Osteoblast (primary cell): ENCODE measurements at regions not wholly inside any gene's neighbourhood (a gene's known extent, or its start where the extent isn't known, plus 50 kb on each side); places are given as distances from the start of the nearest gene placed in this dataset.
A peak's percentile ranks its signal among the peaks of the same experiment; 100 is the strongest.

ENCODE experiments used
- DNase-seq: peaks from one replicate; pipeline ENCODE4 v3.0.0; 2011; ENCODE audit warnings: low spot score, mixed read lengths; ENCODE audit not compliant: insufficient read length; ENCODE audit errors: missing footprints
- H2AFZ ChIP-seq: 2 replicates; pipeline ENCODE4 v1.6.0; 2011; ENCODE audit warnings: mild to moderate bottlenecking, low read length
- H3K27ac ChIP-seq: 2 replicates; pipeline ENCODE4 v1.5.1; 2011; ENCODE audit warnings: mild to moderate bottlenecking, low read depth, low read length, moderate library complexity
- H3K27me3 ChIP-seq: 2 replicates; pipeline ENCODE4 v1.6.0; 2012; ENCODE audit warnings: mild to moderate bottlenecking, control low read depth, inconsistent platforms, low read length, moderate library complexity; ENCODE audit not compliant: insufficient read depth
- H3K36me3 ChIP-seq: 2 replicates; pipeline ENCODE4 v1.5.1; 2011; ENCODE audit warnings: mild to moderate bottlenecking, low read length, control low read depth, moderate library complexity; ENCODE audit not compliant: insufficient read depth
- H3K4me1 ChIP-seq: 2 replicates; pipeline ENCODE4 v1.5.1; 2011; ENCODE audit warnings: mild to moderate bottlenecking, low read length, control low read depth, moderate library complexity; ENCODE audit not compliant: insufficient read depth
- H3K4me2 ChIP-seq: 2 replicates; pipeline ENCODE4 v1.6.0; 2011; ENCODE audit warnings: mild to moderate bottlenecking, low read length; ENCODE audit not compliant: insufficient read depth
- H3K4me3 ChIP-seq: fragments of 200-600 bp; sonication (generic); 3 replicates; pipeline ENCODE4 v1.5.1; 2012; ENCODE audit warnings: mild to moderate bottlenecking, low read length, inconsistent platforms; ENCODE audit not compliant: insufficient read depth
- H3K79me2 ChIP-seq: 2 replicates; pipeline ENCODE4 v1.6.0; 2012; ENCODE audit warnings: mild to moderate bottlenecking, low read length, control low read depth, inconsistent platforms; ENCODE audit not compliant: insufficient read depth
- H3K9me3 ChIP-seq: 2 replicates; pipeline ENCODE4 v1.5.1; 2011; ENCODE audit warnings: low read depth, low read length, control low read depth
- H4K20me1 ChIP-seq: 2 replicates; pipeline ENCODE4 v1.6.0; 2012; ENCODE audit warnings: mild to moderate bottlenecking, low read length, control low read depth; ENCODE audit not compliant: insufficient read depth
- TF ChIP-seq, protein P1 (sequence below): IDR thresholded peaks from 2 replicates; pipeline ENCODE4 v1.5.1; 2011; ENCODE audit warnings: mild to moderate bottlenecking, low read depth, low read length, moderate library complexity; ENCODE audit errors: extremely low read depth

- H3K79me2 ChIP-seq: no peaks in the 10 kb centered on the region
- H3K27ac ChIP-seq: no peak overlapping the region
Measured at GRCh38 chr5:106414342-106414741, 1256.4 kb downstream of the EFNA5 start.

DNA sequence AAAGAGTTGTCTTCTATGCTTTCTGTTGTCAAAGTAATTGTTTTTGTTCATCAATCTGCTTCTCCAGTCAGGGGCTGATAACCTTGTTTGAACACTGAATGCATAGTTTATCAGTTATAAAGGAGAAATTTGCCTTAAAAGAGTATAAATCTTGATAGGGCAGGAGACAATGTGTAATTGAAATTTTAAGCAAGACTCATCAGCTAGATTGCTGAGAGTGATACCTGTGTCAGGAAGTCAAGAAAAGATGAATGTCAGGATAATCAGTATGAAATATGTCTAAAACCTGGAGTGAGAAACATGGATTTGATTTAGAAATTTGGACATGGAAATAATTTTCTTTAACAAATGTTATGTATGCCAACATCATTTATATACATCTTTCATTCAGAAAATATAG, 1258.1 kb downstream of the EFNA5 start:
- Histone ChIP-seq H3K27ac (no peak overlapping the region), H2AFZ (no peak overlapping the region), H3K4me2 (no peak overlapping the region), H3K4me3 (no peak overlapping the region), H3K27me3 (no peaks in the 10 kb centered on the region), H3K9me3 (no peaks in the 10 kb centered on the region), H3K79me2 (no peaks in the 10 kb centered on the region), H3K4me1 (peaks cover 9% of the 10 kb centered on the region), H4K20me1 (no peaks in the 10 kb centered on the region), H3K36me3 (no peaks in the 10 kb centered on the region)
- TF ChIP-seq, protein P1, sequence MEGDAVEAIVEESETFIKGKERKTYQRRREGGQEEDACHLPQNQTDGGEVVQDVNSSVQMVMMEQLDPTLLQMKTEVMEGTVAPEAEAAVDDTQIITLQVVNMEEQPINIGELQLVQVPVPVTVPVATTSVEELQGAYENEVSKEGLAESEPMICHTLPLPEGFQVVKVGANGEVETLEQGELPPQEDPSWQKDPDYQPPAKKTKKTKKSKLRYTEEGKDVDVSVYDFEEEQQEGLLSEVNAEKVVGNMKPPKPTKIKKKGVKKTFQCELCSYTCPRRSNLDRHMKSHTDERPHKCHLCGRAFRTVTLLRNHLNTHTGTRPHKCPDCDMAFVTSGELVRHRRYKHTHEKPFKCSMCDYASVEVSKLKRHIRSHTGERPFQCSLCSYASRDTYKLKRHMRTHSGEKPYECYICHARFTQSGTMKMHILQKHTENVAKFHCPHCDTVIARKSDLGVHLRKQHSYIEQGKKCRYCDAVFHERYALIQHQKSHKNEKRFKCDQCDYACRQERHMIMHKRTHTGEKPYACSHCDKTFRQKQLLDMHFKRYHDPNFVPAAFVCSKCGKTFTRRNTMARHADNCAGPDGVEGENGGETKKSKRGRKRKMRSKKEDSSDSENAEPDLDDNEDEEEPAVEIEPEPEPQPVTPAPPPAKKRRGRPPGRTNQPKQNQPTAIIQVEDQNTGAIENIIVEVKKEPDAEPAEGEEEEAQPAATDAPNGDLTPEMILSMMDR: no peak
- DNase-seq: no peak

More at GRCh38 chr5:106414342-106414741, 1256.4 kb downstream of the EFNA5 start:
- DNase-seq: no peak
- Histone ChIP-seq H3K4me1 (peaks cover 20% of the 10 kb centered on the region), H2AFZ (no peak overlapping the region), H3K4me3 (no peak overlapping the region), H3K4me2 (no peak overlapping the region), H4K20me1 (no peaks in the 10 kb centered on the region), H3K9me3 (no peaks in the 10 kb centered on the region), H3K36me3 (no peaks in the 10 kb centered on the region), H3K27me3 (no peaks in the 10 kb centered on the region)
- TF ChIP-seq, protein P1: no peak

- Histone ChIP-seq H3K9me3 (no peaks in the 10 kb centered on the region), H4K20me1 (no peaks in the 10 kb centered on the region), H3K4me2 (no peak overlapping the region), H3K27ac (no peak overlapping the region), H2AFZ (no peak overlapping the region), H3K4me3 (no peak overlapping the region), H3K27me3 (no peaks in the 10 kb centered on the region), H3K79me2 (no peaks in the 10 kb centered on the region), H3K4me1 (no peaks in the 10 kb centered on the region), H3K36me3 (no peaks in the 10 kb centered on the region)
- no peak for DNase-seq
- TF ChIP-seq, protein P1: no peak
Measured at GRCh38 chr5:106408570-106408969, 1262.2 kb downstream of the EFNA5 start.

DNA sequence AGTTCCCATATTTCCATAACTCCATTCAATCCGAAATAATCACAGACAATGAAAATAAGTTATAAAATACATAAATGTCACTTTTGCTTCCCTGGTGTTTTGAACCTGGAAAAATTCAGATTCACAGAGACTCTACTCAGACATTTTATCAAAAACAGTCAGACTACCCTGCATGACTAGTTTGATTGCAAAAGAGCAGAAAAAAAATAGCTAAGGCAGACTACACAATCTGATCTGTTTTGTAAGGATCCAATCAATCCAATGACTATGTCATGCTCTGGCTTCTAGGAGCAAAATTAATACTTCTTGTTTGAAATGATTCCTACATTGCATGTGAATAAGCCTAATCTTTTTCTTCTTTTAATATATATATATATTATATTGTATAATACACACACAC, 1262.6 kb downstream of the EFNA5 start:
- H3K4me3 ChIP-seq: no peak overlapping the region
- H3K27me3 ChIP-seq: no peaks in the 10 kb centered on the region
- peak; percentile 41 for DNase-seq
- TF ChIP-seq, protein P1: no peak
- H4K20me1 ChIP-seq: no peaks in the 10 kb centered on the region
- no peaks in the 10 kb centered on the region for H3K9me3 ChIP-seq
- no peaks in the 10 kb centered on the region for H3K79me2 ChIP-seq
- no peaks in the 10 kb centered on the region for H3K36me3 ChIP-seq
- H3K27ac ChIP-seq: no peak overlapping the region
- H2AFZ ChIP-seq: no peak overlapping the region
- H3K4me2 ChIP-seq: no peak overlapping the region
- no peaks in the 10 kb centered on the region for H3K4me1 ChIP-seq
